Mesenchymal stem cell (in vitro differentiated cells and primary cell): ENCODE measurements at regions not wholly inside any gene's neighbourhood (a gene's known extent, or its start where the extent isn't known, plus 50 kb on each side); places are given as distances from the start of the nearest gene placed in this dataset.
"Not testable (repeated sequence)": the region's sequence is repeated elsewhere in the genome, so short reads cannot be mapped to it uniquely, and the experiment has no call there.

ENCODE experiments used
- DNase-seq: peaks from one replicate; pipeline ENCODE4 v3.0.0-alpha.2; 2013
- H2AFZ ChIP-seq: one replicate; pipeline ENCODE4 v1.6.1; 2013; ENCODE audit warnings: low read depth, mild to moderate bottlenecking, control low read depth, inconsistent platforms, low read length, moderate library complexity
- H2AK5ac ChIP-seq: 2 replicates; pipeline ENCODE4 v1.6.1; 2013; ENCODE audit warnings: low read length, moderate library complexity, mild to moderate bottlenecking, inconsistent platforms; ENCODE audit not compliant: severe bottlenecking
- H2BK120ac ChIP-seq: one replicate; pipeline ENCODE4 v1.6.1; 2013; ENCODE audit warnings: low read depth, mild to moderate bottlenecking, inconsistent platforms, low read length, moderate library complexity
- H2BK12ac ChIP-seq, 2 experiments: one replicate each; pipeline ENCODE4 v1.6.1; 2013; ENCODE audit warnings: inconsistent platforms in 2 of 2, low read length in 2 of 2, mild to moderate bottlenecking in 2 of 2, moderate library complexity in 2 of 2, control low read depth in 1 of 2
- H2BK15ac ChIP-seq: one replicate; pipeline ENCODE4 v1.6.1; 2013; ENCODE audit warnings: mild to moderate bottlenecking, low read depth, inconsistent platforms; ENCODE audit not compliant: poor library complexity, severe bottlenecking
- H2BK5ac ChIP-seq: 2 replicates; pipeline ENCODE4 v1.6.1; 2013; ENCODE audit warnings: low read depth, mild to moderate bottlenecking, low read length, control low read depth, inconsistent platforms; ENCODE audit not compliant: poor library complexity, severe bottlenecking
- H3K14ac ChIP-seq, 2 experiments: one replicate each; pipeline ENCODE4 v1.6.1; 2013; ENCODE audit warnings: inconsistent platforms in 2 of 2, low read length in 2 of 2, control low read depth in 1 of 2, mild to moderate bottlenecking in 1 of 2, moderate library complexity in 1 of 2
- H3K18ac ChIP-seq, 2 experiments: one replicate each; pipeline ENCODE4 v1.6.1; 2013; ENCODE audit warnings: inconsistent platforms in 2 of 2, low read length in 2 of 2, control low read depth in 1 of 2, low read depth in 1 of 2, mild to moderate bottlenecking in 1 of 2
- H3K23ac ChIP-seq, 2 experiments: one replicate each; pipeline ENCODE4 v1.6.1; 2013; ENCODE audit warnings: inconsistent platforms in 2 of 2, low read length in 2 of 2, mild to moderate bottlenecking in 2 of 2, moderate library complexity in 2 of 2, control low read depth in 1 of 2
- H3K27ac ChIP-seq: 2 replicates; pipeline ENCODE4 v1.5.1; 2013; ENCODE audit warnings: mild to moderate bottlenecking, moderate library complexity, low read length, control low read depth, inconsistent platforms; ENCODE audit not compliant: poor library complexity, severe bottlenecking
- H3K27me3 ChIP-seq, 2 experiments: 2 replicates each; pipeline versions ENCODE4 v1.6.1 to v1.7.0; 2013; ENCODE audit warnings: low read length in 2 of 2, mild to moderate bottlenecking in 2 of 2, moderate library complexity in 2 of 2, control low read depth in 1 of 2, inconsistent platforms in 1 of 2; ENCODE audit not compliant: control insufficient read depth in 1 of 2, insufficient read depth in 1 of 2
- H3K36me3 ChIP-seq, 2 experiments: 2 replicates each; pipeline versions ENCODE4 v1.6.1 to v1.7.0; 2013; ENCODE audit warnings: low read length in 2 of 2, control low read depth in 1 of 2, inconsistent platforms in 1 of 2, low read depth in 1 of 2, mild to moderate bottlenecking in 1 of 2; ENCODE audit not compliant: insufficient read depth in 2 of 2, control insufficient read depth in 1 of 2
- H3K4ac ChIP-seq, 2 experiments: one replicate each; pipeline ENCODE4 v1.6.1; 2013; ENCODE audit warnings: inconsistent platforms in 2 of 2, low read length in 2 of 2, mild to moderate bottlenecking in 2 of 2, moderate library complexity in 2 of 2, control low read depth in 1 of 2, low read depth in 1 of 2
- H3K4me1 ChIP-seq: 2 replicates; pipeline ENCODE4 v1.6.1; 2013; ENCODE audit warnings: low read depth, low read length, control low read depth; ENCODE audit not compliant: control insufficient read depth, insufficient read depth
- H3K4me2 ChIP-seq: 2 replicates; pipeline ENCODE4 v1.6.1; 2013; ENCODE audit warnings: low read length, mild to moderate bottlenecking, inconsistent platforms; ENCODE audit not compliant: poor library complexity, severe bottlenecking
- H3K4me3 ChIP-seq, 2 experiments: 2 replicates each; pipeline versions ENCODE4 v1.5.1 to v1.7.0; 2013; ENCODE audit warnings: low read length in 2 of 2, mild to moderate bottlenecking in 2 of 2, control low read depth in 1 of 2, low read depth in 1 of 2; ENCODE audit not compliant: insufficient read depth in 1 of 2
- H3K79me1 ChIP-seq: replicated peaks from 2 replicates; pipeline ENCODE4 v1.6.1; 2013; ENCODE audit warnings: mild to moderate bottlenecking, control low read depth, low read length, inconsistent platforms; ENCODE audit not compliant: poor library complexity, severe bottlenecking
- H3K9ac ChIP-seq: 2 replicates; pipeline ENCODE4 v1.7.0; 2013; ENCODE audit warnings: mild to moderate bottlenecking, low read length, moderate library complexity
- H3K9me3 ChIP-seq: 2 replicates; pipeline ENCODE4 v1.7.0; 2013; ENCODE audit warnings: mild to moderate bottlenecking, low read length; ENCODE audit not compliant: control insufficient read depth
- H4K8ac ChIP-seq: one replicate; pipeline ENCODE4 v1.6.1; 2013; ENCODE audit warnings: inconsistent platforms, mild to moderate bottlenecking, low read length, moderate library complexity
- H4K91ac ChIP-seq: one replicate; pipeline ENCODE4 v1.6.1; 2013; ENCODE audit warnings: mild to moderate bottlenecking, low read length, inconsistent platforms
- whole genome bisulfite sequencing: methylation state at CpG from one replicate; pipeline ENCODE4 v1.1.7; 2013; ENCODE audit warnings: mixed read lengths; 5-methylcytosine and 5-hydroxymethylcytosine counted together

DNA sequence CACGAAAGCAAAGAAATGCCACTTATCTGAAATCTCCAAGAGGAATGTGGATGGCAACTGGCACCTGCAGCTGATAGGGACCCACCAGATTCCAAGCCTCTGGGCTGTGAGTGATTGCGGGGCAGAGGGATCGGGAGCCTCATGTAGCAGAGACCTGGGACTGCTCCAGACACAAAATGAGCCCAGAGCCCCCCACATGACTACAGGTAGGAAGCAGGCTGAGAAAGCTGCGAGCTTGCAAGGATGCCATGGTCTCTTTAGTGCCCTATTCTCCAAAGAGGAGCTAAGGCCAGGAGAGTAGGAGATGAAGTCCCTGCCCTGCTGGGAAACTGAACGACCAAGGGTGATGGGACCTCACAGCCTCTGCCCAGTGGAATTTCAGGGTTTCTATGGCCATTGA lies 305.4 kb upstream of the CHRNA7 start:
- H3K9me3 ChIP-seq, H4K91ac ChIP-seq, H2BK12ac ChIP-seq, H2BK15ac ChIP-seq, H3K18ac ChIP-seq, H2AFZ ChIP-seq, H3K4me1 ChIP-seq, H3K4ac ChIP-seq, H2BK120ac ChIP-seq, H3K27ac ChIP-seq, H3K4me3 ChIP-seq, H2BK5ac ChIP-seq, H3K9ac ChIP-seq, H3K27me3 ChIP-seq, H2AK5ac ChIP-seq, H3K36me3 ChIP-seq, H3K4me2 ChIP-seq, H3K23ac ChIP-seq, H4K8ac ChIP-seq, H3K14ac ChIP-seq, H3K79me1 ChIP-seq, DNase-seq: not testable (repeated sequence)
- 53% methylated on average over 5 of the region's 5 CpGs for WGBS

DNA sequence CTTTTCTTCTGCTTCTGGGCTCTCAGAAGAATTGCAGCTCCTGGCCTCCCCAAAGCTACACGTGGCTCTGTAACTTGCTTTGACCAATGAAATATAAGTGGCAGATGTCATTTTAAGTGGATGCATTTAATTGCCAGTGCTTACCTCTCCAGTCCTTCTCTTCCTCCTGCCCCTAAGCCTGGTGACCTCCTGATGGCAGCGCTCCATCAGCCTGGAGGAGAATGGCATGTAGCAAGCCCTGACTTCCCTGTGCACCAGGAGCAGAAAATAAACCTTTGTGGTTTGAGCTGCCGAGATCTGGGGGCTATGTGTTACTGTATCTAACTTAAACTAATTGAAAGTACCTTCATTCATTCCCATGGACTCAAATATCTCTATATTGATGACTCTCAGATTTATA lies 304.7 kb upstream of the CHRNA7 start:
- whole genome bisulfite sequencing = no CpG with 5 or more reads among the region's 3 CpGs
- H3K18ac ChIP-seq = not testable (repeated sequence)

GRCh38 chr15:31727612-31728011 lies 302.7 kb upstream of the CHRNA7 start:
- DNase-seq = no peak
- Histone ChIP-seq H3K4me2 (no peak overlapping the region), H3K23ac (no peak overlapping the region), H2BK120ac (no peak overlapping the region), H2AFZ (no peak overlapping the region), H3K4me3 (no peak overlapping the region), H2AK5ac (no peak overlapping the region), H3K79me1 (no peaks in the 10 kb centered on the region), H2BK5ac (no peak overlapping the region), H2BK15ac (no peak overlapping the region), H3K9me3 (peaks cover 3% of the 10 kb centered on the region), H2BK12ac (no peak overlapping the region), H3K27ac (no peak overlapping the region), H3K4me1 (no peaks in the 10 kb centered on the region), H3K36me3 (no peaks in the 10 kb centered on the region), H4K8ac (no peak overlapping the region), H3K18ac (no peak overlapping the region), H4K91ac (no peak overlapping the region), H3K14ac (no peak overlapping the region), H3K27me3 (no peaks in the 10 kb centered on the region), H3K4ac (no peak overlapping the region), H3K9ac (no peak overlapping the region)
- 65% methylated on average over 3 of the region's 3 CpGs for WGBS

More for the DNA sequence above, 304.7 kb upstream of the CHRNA7 start:
- H3K27me3 ChIP-seq, H3K27ac ChIP-seq, H3K79me1 ChIP-seq, H2BK5ac ChIP-seq, DNase-seq, H3K4me3 ChIP-seq, H4K8ac ChIP-seq, H3K4ac ChIP-seq, H3K36me3 ChIP-seq, H3K4me2 ChIP-seq, H2AFZ ChIP-seq, H3K23ac ChIP-seq, H3K14ac ChIP-seq, H2BK120ac ChIP-seq, H2BK12ac ChIP-seq, H3K9ac ChIP-seq, H2BK15ac ChIP-seq, H2AK5ac ChIP-seq, H3K4me1 ChIP-seq, H3K9me3 ChIP-seq, H4K91ac ChIP-seq: not testable (repeated sequence)

DNA sequence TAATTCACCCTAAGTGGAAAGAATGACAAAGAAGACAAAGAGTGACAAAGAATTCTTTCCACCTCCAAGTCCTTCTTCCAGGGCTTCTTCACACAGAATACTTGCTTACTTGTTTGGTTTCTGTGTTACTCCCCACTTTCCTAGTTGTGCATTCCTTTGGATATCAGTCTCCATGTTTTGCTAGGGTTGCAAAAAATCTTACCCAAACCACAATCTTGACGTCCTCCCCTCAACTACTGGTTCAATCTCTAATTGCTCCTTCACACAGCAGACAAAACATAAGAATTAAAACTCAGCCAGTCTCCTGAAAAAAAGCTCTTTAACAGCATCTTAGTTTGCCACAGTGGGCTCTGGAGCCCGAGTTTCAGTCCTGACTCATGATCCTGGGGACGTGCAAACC lies 297.6 kb upstream of the CHRNA7 start:
- Histone ChIP-seq H3K9me3 (peaks cover 3% of the 10 kb centered on the region), H2BK5ac (no peak overlapping the region), H2BK15ac (no peak overlapping the region), H3K18ac (no peak overlapping the region), H3K4ac (no peak overlapping the region), H2AK5ac (no peak overlapping the region), H2BK120ac (no peak overlapping the region), H3K4me1 (no peaks in the 10 kb centered on the region), H3K36me3 (no peaks in the 10 kb centered on the region), H4K91ac (no peak overlapping the region), H3K4me2 (no peak overlapping the region), H3K23ac (no peak overlapping the region), H2BK12ac (no peak overlapping the region), H3K9ac (no peak overlapping the region), H3K14ac (no peak overlapping the region), H4K8ac (no peak overlapping the region), H3K27ac (no peak overlapping the region), H2AFZ (no peak overlapping the region), H3K27me3 (no peaks in the 10 kb centered on the region), H3K79me1 (no peaks in the 10 kb centered on the region), H3K4me3 (no peak overlapping the region)
- WGBS = 50% methylated on average over 2 of the region's 3 CpGs
- no peak for DNase-seq
